HL-60 (cell line): ENCODE measurements at regions not wholly inside any gene's neighbourhood (a gene's known extent, or its start where the extent isn't known, plus 50 kb on each side); places are given as distances from the start of the nearest gene placed in this dataset.

ENCODE experiments used
- DNase-seq, 2 experiments: peaks; one replicate each; pipeline ENCODE4 v3.0.0-alpha.2; 2010 to 2020; ENCODE audit warnings: low read depth in 1 of 2, low spot score in 1 of 2
- H3K27ac ChIP-seq: fragments of 250-450 bp; sonication (Bioruptor Pico); replicated peaks from 2 replicates; pipeline ENCODE4 v1.5.1; 2020; ENCODE audit warnings: mild to moderate bottlenecking, moderate library complexity
- H3K27me3 ChIP-seq: fragments of 250-450 bp; sonication (Bioruptor Pico); 2 replicates; pipeline ENCODE4 v1.5.1; 2021; ENCODE audit warnings: mild to moderate bottlenecking, moderate library complexity; ENCODE audit not compliant: insufficient read depth, poor library complexity, severe bottlenecking
- H3K4me3 ChIP-seq: replicated peaks from 2 replicates; pipeline ENCODE4 v1.5.1; 2011; ENCODE audit warnings: mild to moderate bottlenecking, control low read depth, low read length; ENCODE audit not compliant: insufficient read depth
- CTCF ChIP-seq: IDR thresholded peaks from one replicate; pipeline ENCODE4 v1.5.1; 2011; ENCODE audit warnings: low read length, control low read depth, inconsistent platforms; ENCODE audit not compliant: insufficient read depth
- GABPA ChIP-seq: IDR thresholded peaks from 2 replicates; pipeline ENCODE4 v1.6.1; 2012; ENCODE audit warnings: low read depth
- POLR2AphosphoS5 ChIP-seq: IDR thresholded peaks from 2 replicates; pipeline ENCODE4 v1.6.1; 2012; ENCODE audit warnings: low read depth
- SPI1 ChIP-seq: IDR thresholded peaks from 2 replicates; pipeline ENCODE4 v1.6.1; 2012; ENCODE audit warnings: low read depth, mild to moderate bottlenecking, borderline replicate concordance
- TF ChIP-seq, protein P1 (sequence below): IDR thresholded peaks from 2 replicates; pipeline ENCODE4 v1.6.1; 2012; ENCODE audit warnings: low read depth; ENCODE audit not compliant: insufficient replicate concordance

DNA sequence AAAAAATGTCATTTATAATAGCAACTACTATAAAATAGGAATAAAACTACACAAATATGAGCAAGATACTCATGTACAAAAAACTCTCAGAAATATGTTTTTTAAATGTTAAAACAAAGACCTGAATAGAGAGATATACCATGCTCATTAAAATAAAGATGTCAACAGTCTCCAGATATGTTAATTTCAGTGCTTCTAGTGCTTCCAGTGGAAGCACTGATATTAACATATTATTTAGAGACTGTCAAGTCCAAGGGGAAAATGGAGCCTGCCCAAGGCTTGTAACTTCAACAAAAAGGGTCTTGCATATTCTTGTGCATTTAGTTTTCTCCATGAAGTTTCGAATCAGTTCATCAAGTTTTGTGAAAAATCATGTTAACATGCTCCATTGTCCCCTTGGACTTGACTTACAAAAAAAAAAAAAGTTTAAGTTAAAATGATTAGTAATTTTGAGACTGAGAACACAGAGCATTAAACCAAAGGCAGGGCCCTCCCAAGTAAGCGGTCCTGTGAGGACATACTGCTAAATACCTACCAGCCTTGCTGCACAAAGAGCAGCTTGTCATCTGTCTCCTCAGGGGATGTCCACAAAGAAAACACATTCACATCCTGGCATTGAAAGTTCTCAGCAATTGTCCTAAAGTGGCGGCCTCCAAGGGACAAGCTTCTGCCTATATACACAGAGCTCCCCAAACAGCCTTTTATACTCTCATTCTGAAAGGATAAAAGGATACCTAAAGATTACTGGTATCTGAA lies 501.9 kb upstream of the CHAC2 start:
- Histone ChIP-seq H3K4me3 (no peak overlapping the region), H3K27ac (no peak overlapping the region), H3K27me3 (no peaks in the 10 kb centered on the region)
- no peak for TF ChIP-seq CTCF
- TF ChIP-seq, protein P1, sequence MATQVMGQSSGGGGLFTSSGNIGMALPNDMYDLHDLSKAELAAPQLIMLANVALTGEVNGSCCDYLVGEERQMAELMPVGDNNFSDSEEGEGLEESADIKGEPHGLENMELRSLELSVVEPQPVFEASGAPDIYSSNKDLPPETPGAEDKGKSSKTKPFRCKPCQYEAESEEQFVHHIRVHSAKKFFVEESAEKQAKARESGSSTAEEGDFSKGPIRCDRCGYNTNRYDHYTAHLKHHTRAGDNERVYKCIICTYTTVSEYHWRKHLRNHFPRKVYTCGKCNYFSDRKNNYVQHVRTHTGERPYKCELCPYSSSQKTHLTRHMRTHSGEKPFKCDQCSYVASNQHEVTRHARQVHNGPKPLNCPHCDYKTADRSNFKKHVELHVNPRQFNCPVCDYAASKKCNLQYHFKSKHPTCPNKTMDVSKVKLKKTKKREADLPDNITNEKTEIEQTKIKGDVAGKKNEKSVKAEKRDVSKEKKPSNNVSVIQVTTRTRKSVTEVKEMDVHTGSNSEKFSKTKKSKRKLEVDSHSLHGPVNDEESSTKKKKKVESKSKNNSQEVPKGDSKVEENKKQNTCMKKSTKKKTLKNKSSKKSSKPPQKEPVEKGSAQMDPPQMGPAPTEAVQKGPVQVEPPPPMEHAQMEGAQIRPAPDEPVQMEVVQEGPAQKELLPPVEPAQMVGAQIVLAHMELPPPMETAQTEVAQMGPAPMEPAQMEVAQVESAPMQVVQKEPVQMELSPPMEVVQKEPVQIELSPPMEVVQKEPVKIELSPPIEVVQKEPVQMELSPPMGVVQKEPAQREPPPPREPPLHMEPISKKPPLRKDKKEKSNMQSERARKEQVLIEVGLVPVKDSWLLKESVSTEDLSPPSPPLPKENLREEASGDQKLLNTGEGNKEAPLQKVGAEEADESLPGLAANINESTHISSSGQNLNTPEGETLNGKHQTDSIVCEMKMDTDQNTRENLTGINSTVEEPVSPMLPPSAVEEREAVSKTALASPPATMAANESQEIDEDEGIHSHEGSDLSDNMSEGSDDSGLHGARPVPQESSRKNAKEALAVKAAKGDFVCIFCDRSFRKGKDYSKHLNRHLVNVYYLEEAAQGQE, result no peak
- TF ChIP-seq POLR2AphosphoS5, result no peak
- DNase-seq, result no peak

GRCh38 chr2:53260568-53260967 lies 507.0 kb upstream of the CHAC2 start:
- no peak for DNase-seq
- no peak overlapping the region for H3K4me3 ChIP-seq
- TF ChIP-seq POLR2AphosphoS5 (no peak), CTCF (no peak), SPI1 (no peak), GABPA (no peak)
- TF ChIP-seq, protein P1, result no peak
- no peaks in the 10 kb centered on the region for H3K27me3 ChIP-seq
- H3K27ac ChIP-seq, result no peak overlapping the region

DNA sequence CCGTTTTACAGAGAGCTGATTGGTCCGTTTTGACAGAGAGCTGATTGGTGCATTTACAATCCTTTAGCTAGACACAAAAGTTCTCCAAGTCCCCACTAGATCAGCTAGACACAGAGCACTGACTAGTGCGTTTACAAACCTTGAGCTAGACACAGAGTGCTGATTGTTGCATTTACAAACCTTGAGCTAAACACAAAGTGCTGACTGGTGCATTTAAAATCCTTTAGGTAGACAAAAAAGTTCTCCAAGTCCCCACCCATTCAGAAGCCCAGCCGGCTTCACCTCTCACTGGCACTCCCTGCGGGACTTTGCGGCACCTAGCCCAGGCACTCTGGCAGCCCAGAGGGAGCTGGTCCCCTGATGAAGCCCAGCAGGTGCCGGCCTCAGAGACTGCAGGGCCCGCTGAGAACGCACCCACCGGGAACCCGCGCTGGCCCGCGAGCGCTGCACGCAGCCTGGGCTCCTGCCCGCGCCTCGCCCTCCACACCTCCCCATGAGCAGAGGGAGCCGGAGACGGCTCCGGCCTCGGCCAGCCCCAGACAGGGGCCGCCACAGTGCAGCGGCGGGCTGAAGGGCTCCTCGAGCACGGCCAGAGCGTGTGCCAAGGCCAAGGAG lies 508.1 kb upstream of the CHAC2 start:
- TF ChIP-seq, protein P1, result no peak
- no peak for TF ChIP-seq POLR2AphosphoS5
- no peak overlapping the region for H3K27ac ChIP-seq
- no peaks in the 10 kb centered on the region for H3K27me3 ChIP-seq
- no peak for DNase-seq
- no peak overlapping the region for H3K4me3 ChIP-seq
